GM12873 (cell line): ENCODE measurements at regions not wholly inside any gene's neighbourhood (a gene's known extent, or its start where the extent isn't known, plus 50 kb on each side); places are given as distances from the start of the nearest gene placed in this dataset.

Source experiments
- TF ChIP-seq, protein P1 (sequence below): IDR thresholded peaks from 2 replicates; pipeline ENCODE4 v1.5.1; 2012; ENCODE audit warnings: low read depth, mild to moderate bottlenecking, moderate library complexity, low read length, control low read depth; ENCODE audit not compliant: insufficient read depth; ENCODE audit errors: missing control alignments

DNA sequence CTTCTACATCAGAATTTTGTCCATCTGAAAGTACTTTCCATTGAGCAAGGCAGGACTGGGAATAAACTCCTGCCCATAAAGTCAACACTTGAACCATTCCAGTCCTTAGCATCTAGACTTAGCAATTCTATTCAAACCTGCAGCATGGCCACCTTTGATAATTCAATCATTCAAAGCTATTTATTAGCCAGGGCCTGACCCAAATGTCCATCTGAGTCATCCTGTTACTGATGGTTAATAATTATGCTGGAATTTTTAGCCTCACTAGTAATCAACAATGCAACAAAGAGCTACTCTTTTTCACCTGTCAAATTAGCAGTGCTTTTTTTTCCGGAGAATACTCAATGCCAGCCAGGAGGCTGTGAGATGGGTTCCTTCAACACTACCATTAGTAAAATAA, 72.7 kb upstream of the SNRK start:
- TF ChIP-seq, protein P1, sequence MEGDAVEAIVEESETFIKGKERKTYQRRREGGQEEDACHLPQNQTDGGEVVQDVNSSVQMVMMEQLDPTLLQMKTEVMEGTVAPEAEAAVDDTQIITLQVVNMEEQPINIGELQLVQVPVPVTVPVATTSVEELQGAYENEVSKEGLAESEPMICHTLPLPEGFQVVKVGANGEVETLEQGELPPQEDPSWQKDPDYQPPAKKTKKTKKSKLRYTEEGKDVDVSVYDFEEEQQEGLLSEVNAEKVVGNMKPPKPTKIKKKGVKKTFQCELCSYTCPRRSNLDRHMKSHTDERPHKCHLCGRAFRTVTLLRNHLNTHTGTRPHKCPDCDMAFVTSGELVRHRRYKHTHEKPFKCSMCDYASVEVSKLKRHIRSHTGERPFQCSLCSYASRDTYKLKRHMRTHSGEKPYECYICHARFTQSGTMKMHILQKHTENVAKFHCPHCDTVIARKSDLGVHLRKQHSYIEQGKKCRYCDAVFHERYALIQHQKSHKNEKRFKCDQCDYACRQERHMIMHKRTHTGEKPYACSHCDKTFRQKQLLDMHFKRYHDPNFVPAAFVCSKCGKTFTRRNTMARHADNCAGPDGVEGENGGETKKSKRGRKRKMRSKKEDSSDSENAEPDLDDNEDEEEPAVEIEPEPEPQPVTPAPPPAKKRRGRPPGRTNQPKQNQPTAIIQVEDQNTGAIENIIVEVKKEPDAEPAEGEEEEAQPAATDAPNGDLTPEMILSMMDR, result no peak

DNA sequence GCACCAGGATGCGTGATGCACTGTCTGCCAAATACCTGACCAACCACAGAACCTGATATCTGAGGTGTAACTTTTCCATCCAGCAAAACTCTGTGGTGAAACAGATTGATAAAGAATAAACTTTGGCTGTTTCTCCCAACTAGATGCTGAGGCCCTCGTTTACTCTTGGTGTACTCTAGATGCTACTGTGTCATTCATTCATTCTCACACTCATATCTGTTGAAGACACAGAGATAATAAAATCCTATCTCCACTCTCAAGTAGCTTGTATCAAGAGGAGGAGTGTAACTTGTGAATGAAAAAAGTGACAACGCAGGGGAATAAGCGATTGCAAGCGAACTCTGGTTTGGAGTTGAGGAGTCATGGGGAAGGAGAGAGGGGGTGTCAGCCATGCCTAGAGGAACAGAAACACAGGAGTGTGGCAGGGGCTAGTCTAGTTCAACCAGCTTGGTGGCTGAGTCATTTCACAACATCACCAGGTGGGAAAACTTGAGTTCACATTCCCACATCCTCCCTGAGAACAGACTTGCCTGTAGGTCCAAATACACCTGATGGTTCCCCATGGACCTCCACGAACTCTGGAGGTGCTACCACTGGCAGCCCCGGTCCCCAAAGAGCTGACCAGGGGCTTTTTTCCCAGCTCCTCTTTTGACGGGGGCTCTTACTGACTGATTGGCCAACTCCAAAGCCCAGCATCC, 73.3 kb upstream of the SNRK start:
- TF ChIP-seq, protein P1, result no peak

DNA sequence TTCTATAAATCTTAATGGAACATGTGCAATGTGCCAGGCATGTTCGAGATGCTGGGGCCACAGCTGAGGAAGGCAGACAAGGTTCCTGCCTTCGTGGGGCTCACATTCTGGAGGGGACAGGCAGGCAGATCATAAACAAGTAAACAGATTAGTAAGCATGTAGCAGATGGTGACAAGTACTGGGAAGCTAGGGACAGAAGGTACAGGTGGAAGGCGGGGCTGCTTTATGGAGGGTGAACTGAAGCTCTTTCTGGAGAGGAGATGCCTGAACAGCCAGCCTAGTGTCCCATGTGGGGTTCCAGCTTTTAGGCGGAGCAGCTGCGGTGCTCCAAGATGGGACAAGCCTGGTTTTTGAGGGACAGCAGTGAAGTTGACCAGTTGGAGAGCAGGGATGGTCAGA, 74.7 kb upstream of the SNRK start:
- TF ChIP-seq, protein P1, result no peak

DNA sequence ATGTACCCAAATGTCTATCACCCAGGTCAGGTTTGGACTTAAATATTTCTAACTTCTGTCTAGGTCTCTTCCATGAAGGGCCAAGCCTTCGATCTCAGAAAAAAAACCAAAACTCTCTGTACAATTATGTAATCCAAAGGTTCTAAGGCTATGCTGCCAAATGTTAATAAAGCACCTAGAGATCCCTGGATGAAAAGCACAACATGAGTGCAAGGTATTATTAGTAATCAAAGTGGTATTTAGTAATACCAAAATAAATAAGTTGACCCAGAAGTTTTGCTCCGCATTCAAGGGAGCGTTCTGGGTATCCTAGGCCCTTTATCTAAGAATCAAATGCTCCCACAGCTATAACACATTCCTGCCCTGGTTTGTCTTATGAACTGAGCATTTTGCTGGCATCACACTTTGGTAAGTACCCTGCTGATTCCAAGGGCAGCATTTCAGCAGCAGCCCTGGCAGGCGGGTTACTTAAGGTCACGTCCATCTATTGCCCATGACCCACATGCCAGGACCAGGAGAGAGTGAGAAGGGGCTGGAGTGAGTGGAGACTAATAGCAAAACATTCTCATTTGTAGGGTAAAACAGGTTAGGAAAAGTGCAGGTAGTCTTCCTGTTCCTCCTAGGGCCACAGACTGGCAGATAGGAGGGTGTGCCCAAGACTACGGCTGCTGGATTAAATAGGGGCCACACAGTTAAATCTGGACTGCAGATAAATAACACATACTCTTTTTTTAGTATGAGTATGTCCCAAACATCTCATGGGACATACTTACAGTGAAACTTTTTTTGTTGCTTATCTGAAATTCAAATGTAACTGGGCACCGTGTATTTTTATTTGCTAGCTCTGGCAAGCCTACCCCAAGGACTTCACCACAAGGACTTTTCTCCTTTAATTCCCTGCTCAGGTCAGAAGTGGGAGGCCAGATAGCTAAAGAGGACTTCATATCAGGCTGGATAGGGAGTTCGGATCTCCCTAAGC, 76.0 kb upstream of the SNRK start:
- TF ChIP-seq, protein P1, result no peak

DNA sequence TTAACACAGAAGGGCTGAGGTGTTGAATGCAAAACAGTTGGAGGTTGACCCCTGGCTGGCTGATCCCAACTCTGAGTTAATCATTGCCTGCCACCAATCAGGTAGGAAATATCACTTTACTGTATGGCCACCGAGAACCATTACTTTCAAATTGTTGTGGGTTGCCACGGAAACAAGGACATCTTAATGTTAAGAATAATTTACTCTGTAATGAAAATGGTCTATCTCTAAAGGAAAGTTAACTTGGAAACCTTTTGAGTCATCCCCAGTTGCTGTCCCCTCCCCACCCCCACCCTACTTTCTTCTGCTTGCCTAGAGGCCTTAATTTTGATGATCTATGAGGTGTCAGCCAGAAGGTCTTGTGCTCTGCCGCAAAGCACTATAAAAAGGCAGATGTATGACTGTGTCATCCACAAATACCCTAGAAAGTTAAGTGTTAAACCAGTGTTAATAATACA, 78.7 kb upstream of the SNRK start:
- TF ChIP-seq, protein P1, result no peak

DNA sequence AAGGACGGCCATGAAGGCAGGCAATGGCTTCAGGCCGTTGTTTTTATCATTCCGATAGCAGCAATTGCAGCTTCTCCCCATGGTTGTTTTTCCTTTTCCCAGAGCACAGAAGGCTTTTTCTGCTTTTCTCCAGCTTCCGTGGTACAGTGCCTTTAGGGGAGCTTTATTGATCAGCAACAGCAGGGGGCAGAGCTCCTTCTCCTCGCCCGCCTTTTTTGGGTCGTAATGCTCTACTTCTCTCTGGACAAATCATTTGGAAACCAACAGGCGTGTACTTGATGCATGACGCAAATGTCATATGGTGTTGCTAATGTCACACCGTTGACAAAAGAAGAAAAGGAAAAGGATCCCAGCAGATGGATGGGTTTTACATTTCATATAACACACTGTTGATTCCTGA, 79.7 kb upstream of the SNRK start:
- TF ChIP-seq, protein P1, result no peak

DNA sequence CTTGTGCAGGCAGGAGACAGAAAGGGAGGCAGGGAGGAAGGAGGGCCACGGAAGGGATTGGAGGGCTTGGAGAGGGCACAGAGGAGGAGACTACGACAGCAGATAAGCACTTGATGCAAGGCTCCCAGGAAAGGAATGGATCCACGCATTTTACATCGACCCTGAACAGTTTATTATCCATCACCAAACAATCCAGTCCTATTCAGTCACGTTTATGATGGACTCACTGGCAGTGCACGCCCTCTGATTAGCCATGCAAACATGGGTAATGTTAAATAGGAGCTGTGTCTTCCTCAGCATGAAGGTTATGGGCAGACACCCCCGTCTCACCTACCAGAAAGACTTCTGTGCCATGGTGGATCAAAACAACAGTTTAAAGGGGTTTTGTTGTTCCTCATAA, 80.2 kb upstream of the SNRK start:
- TF ChIP-seq, protein P1, result no peak
